Anterior cingulate cortex (tissue), 58 donors: ENCODE measurements at regions not wholly inside any gene's neighbourhood (a gene's known extent, or its start where the extent isn't known, plus 50 kb on each side); places are given as distances from the start of the nearest gene placed in this dataset.
A peak's percentile ranks its signal among the peaks of the same experiment; 100 is the strongest.
"Not testable (repeated sequence)": the region's sequence is repeated elsewhere in the genome, so short reads cannot be mapped to it uniquely, and the experiment has no call there.

Source experiments
- DNase-seq, 58 donors: peaks; one replicate each; lab custom pipeline; 2025; lab: John Stamatoyannopoulos, UW

- DNase-seq, result no peak
Measured at GRCh38 chr1:81310250-81310649, 490.5 kb upstream of the ADGRL2 start.

GRCh38 chr1:81308191-81308590 lies 492.5 kb upstream of the ADGRL2 start:
- no peak for DNase-seq

- DNase-seq, result no peak
Measured at GRCh38 chr1:81307786-81308185, 492.9 kb upstream of the ADGRL2 start.

- DNase-seq, result peak in 33 of 58 donors; percentile 1 to 66 (median 16)
Measured at GRCh38 chr1:81305997-81306452, 494.7 kb upstream of the ADGRL2 start.

GRCh38 chr1:81304187-81304586 lies 496.5 kb upstream of the ADGRL2 start:
- DNase-seq, result no peak

GRCh38 chr1:81299892-81300291 lies 500.8 kb upstream of the ADGRL2 start:
- no peak for DNase-seq

GRCh38 chr1:81298266-81298665 lies 502.5 kb upstream of the ADGRL2 start:
- DNase-seq, result no peak

GRCh38 chr1:81296601-81297000 lies 504.1 kb upstream of the ADGRL2 start:
- DNase-seq, result no peak

- DNase-seq, result no peak
Measured at GRCh38 chr1:81290326-81290725, 510.4 kb upstream of the ADGRL2 start.

GRCh38 chr1:81288689-81289088 lies 512.0 kb upstream of the ADGRL2 start:
- DNase-seq, result no peak

GRCh38 chr1:81287411-81288080 lies 513.2 kb upstream of the ADGRL2 start:
- no peak for DNase-seq

- DNase-seq, result no peak
Measured at GRCh38 chr1:81270051-81270450, 530.7 kb upstream of the ADGRL2 start.

GRCh38 chr1:81264976-81265375 lies 535.8 kb upstream of the ADGRL2 start:
- DNase-seq, result no peak

- peak in 4 of 58 donors; percentile 1 to 35 (median 24) for DNase-seq
Measured at GRCh38 chr1:81259625-81260411, 540.9 kb upstream of the ADGRL2 start.

- no peak for DNase-seq
Measured at GRCh38 chr1:81254560-81254959, 546.2 kb upstream of the ADGRL2 start.

- no peak for DNase-seq
Measured at GRCh38 chr1:81254068-81254467, 546.7 kb upstream of the ADGRL2 start.

- DNase-seq, result no peak
Measured at GRCh38 chr1:81252471-81253151, 548.1 kb upstream of the ADGRL2 start.

- DNase-seq, result not testable (repeated sequence)
Measured at GRCh38 chr1:81250825-81251224, 549.9 kb upstream of the ADGRL2 start.

- DNase-seq, result not testable (repeated sequence)
Measured at GRCh38 chr1:81245084-81245715, 555.5 kb upstream of the ADGRL2 start.

GRCh38 chr1:81244612-81245011 lies 556.1 kb upstream of the ADGRL2 start:
- not testable (repeated sequence) for DNase-seq

GRCh38 chr1:81242103-81242502 lies 558.6 kb upstream of the ADGRL2 start:
- no peak for DNase-seq
